Left ventricle myocardium inferior (tissue), 1 donor: ENCODE measurements at regions not wholly inside any gene's neighbourhood (a gene's known extent, or its start where the extent isn't known, plus 50 kb on each side); places are given as distances from the start of the nearest gene placed in this dataset.
"Not testable (repeated sequence)": the region's sequence is repeated elsewhere in the genome, so short reads cannot be mapped to it uniquely, and the experiment has no call there.

Source experiments
- DNase-seq: peaks from one replicate; pipeline ENCODE4 v3.0.0-alpha.2; 2020
- H3K27ac ChIP-seq: fragments of 200-600 bp; replicated peaks from 2 replicates; pipeline ENCODE4 v1.8.0; 2021
- H3K27me3 ChIP-seq: fragments of 200-600 bp; 2 replicates; pipeline ENCODE4 v1.8.0; 2021; ENCODE audit warnings: low read depth
- H3K36me3 ChIP-seq: fragments of 200-600 bp; 2 replicates; pipeline ENCODE4 v1.8.0; 2021
- H3K4me1 ChIP-seq: fragments of 200-600 bp; 2 replicates; pipeline ENCODE4 v1.8.0; 2021
- H3K4me3 ChIP-seq: fragments of 200-600 bp; 2 replicates; pipeline ENCODE4 v1.8.0; 2021; ENCODE audit warnings: mild to moderate bottlenecking, moderate library complexity
- H3K9me3 ChIP-seq: fragments of 200-600 bp; replicated peaks from 2 replicates; pipeline ENCODE4 v1.8.0; 2021
- intact Hi-C: fragments of 100-400 bp; cut with micrococcal nuclease; formaldehyde crosslinking; loops from one replicate; pipeline ENCODE4 v1.11.0; 2022
- TF ChIP-seq, protein P1 (sequence below): fragments of 200-600 bp; IDR thresholded peaks from 2 replicates; pipeline ENCODE4 v1.8.0; 2021; ENCODE audit warnings: antibody characterized with exemption, mild to moderate bottlenecking, borderline replicate concordance
- donor health status: DM: no; HTN: yes; CAD: no; lungs with severe emphysema.

DNA sequence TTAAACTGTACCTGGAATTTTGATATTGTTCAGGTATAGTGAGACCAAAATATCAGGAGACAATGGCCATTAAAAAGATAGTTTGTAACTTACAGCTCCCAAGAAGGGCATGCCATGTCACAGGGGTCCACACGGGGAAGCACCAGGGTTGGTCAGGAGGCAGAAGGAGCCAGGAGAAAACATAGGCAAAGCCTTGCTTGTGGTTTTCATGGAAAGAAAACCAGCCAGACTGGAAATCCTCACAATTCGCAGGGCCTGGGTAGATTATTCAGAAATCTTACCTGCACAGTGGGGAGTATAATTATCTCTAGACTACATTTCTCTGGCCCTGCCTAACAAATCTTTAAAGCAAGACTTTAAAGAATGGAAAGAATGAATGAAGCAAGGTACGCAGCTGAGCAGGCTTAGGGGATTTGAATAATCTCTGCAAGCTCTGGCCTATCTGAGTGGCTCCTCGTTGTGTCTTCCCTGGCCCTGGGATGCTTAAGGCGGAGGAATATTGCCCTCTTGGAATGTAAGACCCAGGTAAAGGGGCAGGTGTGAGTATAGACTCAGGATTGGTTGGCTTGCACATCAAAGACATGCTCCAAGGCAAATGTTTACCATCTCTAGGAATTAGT is 66.9 kb upstream of the CDC42EP3 start:
- TF ChIP-seq, protein P1, sequence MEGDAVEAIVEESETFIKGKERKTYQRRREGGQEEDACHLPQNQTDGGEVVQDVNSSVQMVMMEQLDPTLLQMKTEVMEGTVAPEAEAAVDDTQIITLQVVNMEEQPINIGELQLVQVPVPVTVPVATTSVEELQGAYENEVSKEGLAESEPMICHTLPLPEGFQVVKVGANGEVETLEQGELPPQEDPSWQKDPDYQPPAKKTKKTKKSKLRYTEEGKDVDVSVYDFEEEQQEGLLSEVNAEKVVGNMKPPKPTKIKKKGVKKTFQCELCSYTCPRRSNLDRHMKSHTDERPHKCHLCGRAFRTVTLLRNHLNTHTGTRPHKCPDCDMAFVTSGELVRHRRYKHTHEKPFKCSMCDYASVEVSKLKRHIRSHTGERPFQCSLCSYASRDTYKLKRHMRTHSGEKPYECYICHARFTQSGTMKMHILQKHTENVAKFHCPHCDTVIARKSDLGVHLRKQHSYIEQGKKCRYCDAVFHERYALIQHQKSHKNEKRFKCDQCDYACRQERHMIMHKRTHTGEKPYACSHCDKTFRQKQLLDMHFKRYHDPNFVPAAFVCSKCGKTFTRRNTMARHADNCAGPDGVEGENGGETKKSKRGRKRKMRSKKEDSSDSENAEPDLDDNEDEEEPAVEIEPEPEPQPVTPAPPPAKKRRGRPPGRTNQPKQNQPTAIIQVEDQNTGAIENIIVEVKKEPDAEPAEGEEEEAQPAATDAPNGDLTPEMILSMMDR: no peak
- H3K36me3 ChIP-seq: no peaks in the 10 kb centered on the region
- no peak for DNase-seq
- no peak overlapping the region for H3K27ac ChIP-seq
- no peak overlapping the region for H3K4me3 ChIP-seq
- no peaks in the 10 kb centered on the region for H3K9me3 ChIP-seq
- H3K27me3 ChIP-seq: no peaks in the 10 kb centered on the region
- intact Hi-C loops: no loop called here
- peaks cover 22% of the 10 kb centered on the region for H3K4me1 ChIP-seq

DNA sequence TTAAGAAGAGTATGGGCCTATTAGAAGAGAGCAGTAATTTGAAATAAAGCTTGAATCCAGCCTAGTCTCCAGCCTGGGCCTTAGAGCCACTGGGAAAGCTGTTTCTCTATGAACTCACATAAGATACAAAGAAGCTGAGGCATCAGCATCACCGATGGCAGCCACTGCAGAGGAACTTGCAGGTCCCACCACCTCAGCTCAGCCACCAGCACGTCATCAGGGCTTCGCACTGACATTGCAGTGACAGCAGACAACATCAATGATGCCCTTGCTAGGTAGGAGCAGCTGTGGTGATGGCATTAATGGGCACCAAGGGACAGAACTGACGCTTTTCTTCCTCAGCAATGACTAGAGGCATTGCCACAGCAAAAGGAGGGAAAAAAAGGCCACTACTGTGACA is 67.7 kb upstream of the CDC42EP3 start:
- peaks cover 18% of the 10 kb centered on the region for H3K4me1 ChIP-seq
- H3K27ac ChIP-seq: no peak overlapping the region
- no peak for DNase-seq
- intact Hi-C loops: no loop called here
- H3K9me3 ChIP-seq: no peaks in the 10 kb centered on the region
- TF ChIP-seq, protein P1: no peak
- no peaks in the 10 kb centered on the region for H3K27me3 ChIP-seq
- no peak overlapping the region for H3K4me3 ChIP-seq
- no peaks in the 10 kb centered on the region for H3K36me3 ChIP-seq

DNA sequence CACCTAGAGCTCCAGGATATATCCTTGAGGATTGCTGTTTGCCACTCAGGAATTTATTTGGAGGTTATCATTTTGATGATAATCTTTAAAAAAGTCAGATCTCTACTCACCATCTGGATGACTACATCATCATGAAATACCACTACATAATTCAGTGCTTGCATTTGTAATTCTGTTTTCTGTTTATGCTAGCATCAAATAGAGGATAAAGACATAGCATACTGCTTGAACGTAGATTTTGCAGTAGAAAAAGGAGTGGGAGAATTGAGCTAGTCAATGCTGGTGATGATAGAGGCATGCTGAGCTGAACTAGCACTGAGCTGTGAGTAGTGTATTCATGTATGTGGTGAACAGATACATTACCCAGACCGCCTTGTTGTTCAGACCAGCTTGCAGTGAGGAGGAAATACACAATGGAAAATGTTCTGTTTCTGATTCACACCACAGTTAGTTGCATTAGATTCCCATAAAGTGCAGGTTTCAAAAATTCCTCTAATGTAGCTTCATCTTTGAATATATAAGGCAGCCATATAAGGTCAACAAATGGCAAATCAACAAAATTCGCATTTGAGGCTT is 68.8 kb upstream of the CDC42EP3 start:
- Histone ChIP-seq H3K36me3 (no peaks in the 10 kb centered on the region), H3K4me1 (peaks cover 13% of the 10 kb centered on the region), H3K9me3 (no peaks in the 10 kb centered on the region), H3K27me3 (no peaks in the 10 kb centered on the region), H3K27ac (no peak overlapping the region), H3K4me3 (no peak overlapping the region)
- DNase-seq: no peak
- TF ChIP-seq, protein P1: no peak
- intact Hi-C loops: no loop called here

DNA sequence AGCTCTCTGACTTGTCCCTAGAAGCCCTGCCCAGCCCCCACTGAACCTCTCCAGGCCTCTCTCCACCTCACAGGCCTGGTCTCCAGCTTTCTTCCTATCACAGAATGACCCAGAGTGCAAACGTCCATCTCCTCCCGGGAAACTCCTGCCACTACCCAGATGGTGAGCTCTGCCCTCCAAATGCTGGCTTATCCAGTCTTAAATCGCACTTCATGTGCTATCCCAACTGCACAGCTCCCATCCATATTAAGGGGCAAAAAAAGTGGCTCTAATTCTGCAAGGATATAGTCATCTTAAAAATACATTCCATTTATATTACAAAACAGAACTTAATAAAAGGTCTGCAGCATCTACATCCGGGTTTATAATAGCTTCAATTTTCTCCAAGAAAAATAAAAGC is 70.8 kb upstream of the CDC42EP3 start:
- no peak for DNase-seq
- no peaks in the 10 kb centered on the region for H3K36me3 ChIP-seq
- peaks cover 6% of the 10 kb centered on the region for H3K4me1 ChIP-seq
- no peak overlapping the region for H3K4me3 ChIP-seq
- intact Hi-C loops: no loop called here
- H3K9me3 ChIP-seq: no peaks in the 10 kb centered on the region
- TF ChIP-seq, protein P1: no peak
- H3K27ac ChIP-seq: no peak overlapping the region
- no peaks in the 10 kb centered on the region for H3K27me3 ChIP-seq

DNA sequence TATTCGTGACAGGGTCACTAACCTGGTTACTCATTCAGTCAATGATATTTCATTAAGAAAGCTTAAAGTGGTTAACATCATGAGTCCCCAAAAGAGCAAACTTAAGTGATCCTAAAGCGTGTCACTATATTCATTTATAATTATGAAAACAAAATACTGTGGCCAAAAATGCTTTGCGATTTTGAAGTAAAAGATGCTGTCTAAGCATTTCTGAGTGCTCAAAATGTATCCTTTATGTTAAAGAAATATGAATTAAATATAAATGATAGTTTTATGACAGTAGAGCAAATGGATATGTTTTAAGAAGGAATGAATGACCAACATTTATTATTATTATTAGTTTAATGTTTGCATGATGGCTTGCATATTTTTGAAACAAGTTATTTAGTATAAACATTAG is 72.6 kb upstream of the CDC42EP3 start:
- H3K4me3 ChIP-seq: no peak overlapping the region
- no peaks in the 10 kb centered on the region for H3K9me3 ChIP-seq
- no peak for DNase-seq
- no peaks in the 10 kb centered on the region for H3K36me3 ChIP-seq
- peaks cover 6% of the 10 kb centered on the region for H3K4me1 ChIP-seq
- no peak overlapping the region for H3K27ac ChIP-seq
- no peaks in the 10 kb centered on the region for H3K27me3 ChIP-seq
- TF ChIP-seq, protein P1: no peak
- intact Hi-C loops: no loop called here

DNA sequence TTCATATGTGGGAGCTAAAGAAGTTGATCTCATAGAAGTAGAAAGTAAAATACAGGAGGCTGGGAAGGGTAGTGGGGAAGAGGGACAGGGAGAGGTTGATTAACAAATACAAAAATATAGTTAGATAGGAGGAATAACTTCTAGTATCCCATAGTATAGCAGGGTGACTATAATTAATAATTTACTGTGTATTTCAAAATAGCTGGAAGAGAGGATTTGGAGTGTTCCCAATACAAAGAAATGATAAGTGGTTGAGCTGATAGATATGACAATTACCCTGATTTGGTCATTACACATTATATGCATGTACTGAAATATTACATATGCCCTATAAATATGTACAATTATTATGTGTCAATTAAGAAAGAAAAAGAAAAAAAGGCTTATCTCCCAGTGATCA is 73.5 kb upstream of the CDC42EP3 start:
- H3K36me3 ChIP-seq, H3K4me3 ChIP-seq, intact Hi-C loops, H3K27me3 ChIP-seq, H3K4me1 ChIP-seq, DNase-seq, H3K27ac ChIP-seq, H3K9me3 ChIP-seq: not testable (repeated sequence)

DNA sequence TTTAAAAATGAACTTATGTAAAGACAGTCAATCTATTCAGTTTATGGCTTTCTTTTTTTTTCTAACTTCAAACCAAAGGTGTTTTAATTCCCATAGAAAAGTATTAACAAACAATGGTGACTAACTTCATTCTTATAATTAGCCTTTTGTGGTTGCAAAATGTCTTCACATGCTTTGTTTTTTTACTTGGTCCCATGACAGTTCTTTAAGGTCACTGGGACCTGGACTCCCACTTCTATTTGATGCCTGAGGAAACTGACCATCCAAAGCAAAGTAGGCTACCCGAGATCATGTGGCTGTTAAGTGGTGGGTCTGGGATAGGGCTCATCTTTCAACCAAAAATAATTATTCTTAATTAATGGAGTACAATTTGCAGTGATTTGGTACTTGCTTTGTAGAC is 74.6 kb upstream of the CDC42EP3 start:
- intact Hi-C loops, H3K4me1 ChIP-seq, H3K36me3 ChIP-seq, H3K4me3 ChIP-seq, H3K27me3 ChIP-seq, H3K9me3 ChIP-seq, H3K27ac ChIP-seq, DNase-seq: not testable (repeated sequence)
